ENCODE measurements at regions not wholly inside any gene's neighbourhood (a gene's known extent, or its start where the extent isn't known, plus 50 kb on each side); places are given as distances from the start of the nearest gene placed in this dataset.

GRCh38 chr7:41053820-41054219 lies 649.1 kb downstream of the INHBA start:
- TF ChIP-seq CTCF (IDR thresholded peaks at IDR 0.05; ENCODE audit: borderline replicate concordance, control extremely low read depth, extremely low read depth, insufficient read depth, missing control alignments), result no peak
- in situ Hi-C loops (cut with MboI; ENCODE audit: low sequenced_read_pairs, unreplicated experiment), result no loop called here
- DNase-seq (ENCODE audit: low spot score), result no peak

- TF ChIP-seq CTCF (IDR thresholded peaks at IDR 0.05; ENCODE audit: borderline replicate concordance, control extremely low read depth, extremely low read depth, insufficient read depth, missing control alignments), result no peak
- in situ Hi-C loops (cut with MboI; ENCODE audit: low sequenced_read_pairs, unreplicated experiment), result no loop called here
- no peak for DNase-seq (ENCODE audit: low spot score)
These were observed 650.2 kb downstream of the INHBA start for GRCh38 chr7:41052736-41053135.

GRCh38 chr7:41052201-41052600 lies 650.7 kb downstream of the INHBA start:
- no peak for TF ChIP-seq CTCF (IDR thresholded peaks at IDR 0.05; ENCODE audit: borderline replicate concordance, control extremely low read depth, extremely low read depth, insufficient read depth, missing control alignments)
- in situ Hi-C loops (cut with MboI; ENCODE audit: low sequenced_read_pairs, unreplicated experiment), result no loop called here
- no peak for DNase-seq (ENCODE audit: low spot score)

- in situ Hi-C loops (cut with MboI; ENCODE audit: low sequenced_read_pairs, unreplicated experiment), result no loop called here
- TF ChIP-seq CTCF (IDR thresholded peaks at IDR 0.05; ENCODE audit: borderline replicate concordance, control extremely low read depth, extremely low read depth, insufficient read depth, missing control alignments), result no peak
- no peak for DNase-seq (ENCODE audit: low spot score)
These were observed 651.4 kb downstream of the INHBA start for GRCh38 chr7:41051535-41051934.

- in situ Hi-C loops (cut with MboI; ENCODE audit: low sequenced_read_pairs, unreplicated experiment), result no loop called here
- no peak for DNase-seq (ENCODE audit: low spot score)
- no peak for TF ChIP-seq CTCF (IDR thresholded peaks at IDR 0.05; ENCODE audit: borderline replicate concordance, control extremely low read depth, extremely low read depth, insufficient read depth, missing control alignments)
These were observed 651.8 kb downstream of the INHBA start for GRCh38 chr7:41051062-41051461.

- in situ Hi-C loops (cut with MboI; ENCODE audit: low sequenced_read_pairs, unreplicated experiment), result no loop called here
- no peak for DNase-seq (ENCODE audit: low spot score)
- no peak for TF ChIP-seq CTCF (IDR thresholded peaks at IDR 0.05; ENCODE audit: borderline replicate concordance, control extremely low read depth, extremely low read depth, insufficient read depth, missing control alignments)
These were observed 654.1 kb downstream of the INHBA start for GRCh38 chr7:41048771-41049170.

- TF ChIP-seq CTCF (IDR thresholded peaks at IDR 0.05; ENCODE audit: borderline replicate concordance, control extremely low read depth, extremely low read depth, insufficient read depth, missing control alignments), result no peak
- in situ Hi-C loops (cut with MboI; ENCODE audit: low sequenced_read_pairs, unreplicated experiment), result no loop called here
- DNase-seq (ENCODE audit: low spot score), result no peak
These were observed 655.1 kb downstream of the INHBA start for GRCh38 chr7:41047789-41048191.

All from GM13976 (cell line).